Stimulated activated CD8-positive, alpha-beta memory T cell treated with anti-CD3 and anti-CD28 coated beads, Interleukin-7, amount 100 ng/mL, for 24 hours (primary cell): ENCODE measurements at regions not wholly inside any gene's neighbourhood (a gene's known extent, or its start where the extent isn't known, plus 50 kb on each side); places are given as distances from the start of the nearest gene placed in this dataset.

Source experiments
- DNase-seq: peaks from one replicate; pipeline ENCODE4 v3.0.0-alpha.2; 2020; ENCODE audit warnings: low read depth

DNA sequence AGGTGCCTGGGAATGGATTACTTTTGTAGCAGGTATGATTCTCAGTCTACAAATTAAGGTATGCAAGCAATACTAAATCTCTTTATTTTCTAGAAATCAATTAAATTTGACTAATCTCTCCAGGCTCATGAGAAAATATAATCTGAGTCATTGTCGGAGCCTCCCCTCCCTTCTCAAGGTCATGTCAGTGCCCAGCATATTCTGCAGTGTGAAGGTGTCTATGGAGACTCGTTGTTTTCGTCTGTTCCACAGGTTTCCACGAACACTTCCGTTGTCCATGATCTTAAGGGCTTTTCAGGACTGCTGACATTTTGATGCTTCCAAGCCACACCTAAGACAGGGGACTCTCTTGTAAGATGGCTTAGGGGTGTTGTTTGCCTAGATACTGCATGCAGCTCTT, 56.6 kb upstream of the SCOC start:
- no peak for DNase-seq

DNA sequence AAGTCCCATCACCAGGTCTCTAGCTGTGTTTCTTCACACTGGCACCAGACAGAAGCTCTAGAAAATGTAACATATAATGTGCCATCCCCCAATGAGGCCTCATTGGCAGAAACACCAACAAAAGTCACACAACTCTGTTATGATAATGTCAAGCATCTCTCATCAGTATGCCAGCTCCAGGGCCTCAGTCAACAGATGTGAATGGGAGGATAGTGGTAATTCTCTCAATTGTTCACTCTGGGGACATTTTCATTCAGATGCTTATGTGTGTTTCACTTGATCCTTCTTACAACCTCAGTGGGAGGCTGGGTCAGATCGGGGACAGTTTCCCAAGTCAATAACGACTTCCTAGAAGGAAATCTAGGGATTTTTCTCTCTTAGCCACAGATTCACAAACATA, 57.5 kb upstream of the SCOC start:
- no peak for DNase-seq

DNA sequence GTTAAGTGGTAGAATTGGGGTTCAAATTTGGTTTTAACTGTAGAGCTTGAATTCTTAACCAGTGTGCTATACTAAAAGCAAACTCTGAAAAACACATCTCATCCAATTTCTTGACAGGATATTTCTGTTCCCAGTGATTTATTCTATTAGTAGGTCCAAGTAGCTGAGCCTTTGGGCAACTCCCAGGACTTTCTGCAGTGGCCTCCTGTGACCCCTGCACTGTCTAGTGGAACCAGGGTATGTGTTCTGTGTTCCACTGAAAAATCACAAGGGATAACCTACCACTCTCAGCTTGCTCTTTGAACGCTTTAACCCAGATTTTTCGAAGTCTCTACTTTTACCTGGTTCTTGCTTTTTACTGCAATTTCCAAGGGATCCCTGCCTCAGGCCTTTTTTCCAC, 58.0 kb upstream of the SCOC start:
- no peak for DNase-seq

DNA sequence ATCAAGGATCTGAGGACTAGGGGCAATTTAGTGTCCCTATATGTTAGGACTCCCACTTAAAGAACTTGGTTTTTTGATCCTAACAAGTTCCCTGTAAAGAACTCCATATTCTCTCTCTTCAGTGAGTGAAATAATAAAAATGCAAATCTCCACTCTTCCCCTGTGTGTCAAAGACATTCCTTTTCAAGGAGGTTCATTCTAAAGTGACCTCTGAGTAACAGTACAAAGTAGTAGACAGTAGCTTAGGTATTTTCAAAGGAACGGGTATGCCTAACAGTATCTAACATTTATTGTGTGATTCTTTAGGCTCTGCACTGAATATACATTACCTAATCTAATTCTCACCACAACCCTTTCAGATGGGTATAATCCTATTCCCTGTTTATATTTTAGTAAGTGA, 58.4 kb upstream of the SCOC start:
- DNase-seq: no peak

DNA sequence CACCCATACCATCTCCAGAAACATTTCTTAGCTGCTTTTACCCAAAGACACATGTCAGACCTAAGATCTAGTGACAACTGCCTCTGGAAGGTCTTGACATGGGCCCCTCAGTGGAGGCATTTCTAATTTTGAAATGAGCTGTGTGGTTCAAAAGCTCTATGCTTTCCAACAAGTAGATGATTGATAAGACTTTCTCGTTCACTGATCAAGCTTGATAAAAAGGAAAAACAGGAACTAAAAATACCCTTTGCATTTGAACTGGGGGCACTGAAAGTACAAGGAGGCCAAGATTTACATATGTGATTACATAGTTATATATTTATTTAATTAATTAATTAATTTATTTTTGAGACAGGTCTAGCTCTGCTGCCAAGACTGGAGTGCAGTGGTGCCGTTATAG, 61.3 kb upstream of the SCOC start:
- no peak for DNase-seq

DNA sequence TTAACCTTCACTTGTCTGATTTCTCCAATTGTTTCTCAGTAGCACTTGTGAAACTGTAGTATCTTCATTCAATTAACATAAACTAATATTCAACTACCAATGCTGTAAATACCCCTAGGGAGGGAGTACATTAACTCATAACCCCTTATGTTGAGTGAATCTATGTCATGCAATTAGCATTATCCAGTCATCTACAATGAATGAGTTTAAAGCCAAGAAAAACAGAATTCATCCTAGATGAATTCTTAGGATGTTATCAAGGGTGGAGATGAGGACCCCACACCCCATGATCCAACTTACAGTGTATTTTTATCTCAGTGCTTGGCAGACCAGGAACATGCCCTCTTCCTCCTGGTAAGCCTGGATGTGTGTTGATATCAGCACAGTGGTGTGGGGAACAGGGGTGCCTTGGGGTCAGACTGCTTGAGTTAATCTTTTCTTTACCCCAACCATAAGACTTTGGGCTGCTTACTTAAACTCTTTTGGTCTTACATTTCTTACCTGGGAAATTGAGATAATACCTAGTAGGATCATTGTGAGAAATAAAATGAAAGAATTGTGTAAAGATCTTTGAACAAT, 62.1 kb upstream of the SCOC start:
- DNase-seq: no peak

DNA sequence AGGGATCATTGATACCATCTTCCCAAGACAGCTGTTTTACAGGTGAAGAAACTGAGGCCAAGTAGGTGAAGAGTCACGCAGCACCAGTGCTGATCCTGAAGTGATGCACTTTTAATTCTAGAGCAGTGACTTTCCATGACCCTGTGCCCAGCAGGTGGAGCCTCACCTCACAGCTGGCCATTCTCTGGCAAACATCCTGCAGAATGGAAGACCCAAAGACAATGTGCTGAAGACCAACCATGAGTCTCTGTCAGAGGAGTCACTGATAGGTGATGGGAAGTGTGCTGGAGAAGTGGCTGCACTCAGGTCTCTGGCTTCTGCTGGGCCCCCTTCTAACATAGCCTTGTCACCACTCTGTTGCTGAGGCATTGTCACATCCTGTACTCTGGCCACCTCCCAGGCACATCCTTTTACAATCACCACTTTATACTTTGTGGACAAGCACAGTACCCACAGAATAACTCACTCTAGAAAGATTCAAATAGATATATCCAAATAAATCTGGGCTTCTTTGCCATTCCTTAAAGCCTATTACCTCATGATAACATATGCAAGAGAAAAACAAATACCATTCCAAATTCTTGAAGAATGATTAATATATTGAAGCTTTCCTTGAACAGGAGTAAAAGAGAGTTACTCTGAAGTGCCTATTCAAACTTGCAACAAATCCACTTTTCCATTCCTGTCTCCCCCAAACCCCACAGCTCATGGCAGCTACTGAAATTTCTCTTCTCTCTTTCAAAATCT, 64.1 kb upstream of the SCOC start:
- no peak for DNase-seq

DNA sequence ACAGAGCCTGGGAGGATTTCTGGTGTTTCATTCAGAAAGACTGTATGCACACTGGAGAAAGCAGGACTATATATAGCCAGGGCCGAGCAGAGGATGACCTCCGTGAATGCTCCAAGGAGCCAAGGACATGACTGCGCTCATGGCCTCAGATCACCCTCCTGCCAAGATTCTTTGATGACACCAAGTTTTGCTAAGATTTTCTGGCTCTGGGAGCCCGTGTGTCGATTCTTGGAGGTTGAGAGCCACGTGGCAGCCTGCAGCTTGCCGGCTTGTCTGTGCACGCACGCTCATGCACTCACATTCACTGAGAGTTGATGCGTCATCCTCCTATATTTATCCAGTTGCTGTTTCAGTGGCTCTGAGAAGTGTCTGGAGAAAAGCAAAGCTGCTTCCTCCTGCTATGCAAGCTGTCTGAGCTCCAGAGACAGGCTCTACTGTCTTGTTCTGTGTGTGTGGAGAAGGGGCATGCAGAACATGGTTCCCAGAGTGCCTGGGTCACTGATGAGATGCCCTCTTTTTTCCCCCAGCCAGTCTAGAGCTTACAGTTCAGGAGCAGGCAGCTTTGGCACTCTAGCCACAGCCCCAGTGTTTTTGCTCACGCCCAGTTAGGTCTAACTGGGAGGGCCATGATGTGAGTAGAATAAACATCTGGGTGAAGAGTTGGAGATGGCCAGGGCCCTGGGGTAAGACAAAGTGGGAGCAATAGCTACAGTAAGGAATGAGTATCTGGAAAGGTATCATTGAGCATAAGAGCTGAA, 64.9 kb upstream of the SCOC start:
- DNase-seq: no peak

DNA sequence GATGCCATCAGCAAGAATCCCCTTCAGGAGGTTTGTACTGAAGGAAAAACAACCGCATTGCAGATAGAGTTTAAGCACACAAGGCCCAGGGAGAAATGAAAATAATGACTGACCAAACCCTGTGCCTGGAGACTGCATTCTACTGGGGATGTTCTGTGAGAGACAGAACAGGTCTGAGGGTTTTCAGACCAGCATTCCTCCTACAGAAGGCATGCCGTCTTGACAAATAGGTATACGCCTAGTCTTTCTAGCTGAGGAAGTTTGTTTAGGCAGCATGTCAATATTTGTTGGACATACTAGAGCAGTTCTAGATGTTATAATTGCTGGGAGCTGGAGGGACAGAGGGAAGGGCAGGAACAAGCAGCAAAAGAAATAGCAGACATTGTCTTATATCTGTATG, 68.4 kb upstream of the SCOC start:
- DNase-seq: no peak

DNA sequence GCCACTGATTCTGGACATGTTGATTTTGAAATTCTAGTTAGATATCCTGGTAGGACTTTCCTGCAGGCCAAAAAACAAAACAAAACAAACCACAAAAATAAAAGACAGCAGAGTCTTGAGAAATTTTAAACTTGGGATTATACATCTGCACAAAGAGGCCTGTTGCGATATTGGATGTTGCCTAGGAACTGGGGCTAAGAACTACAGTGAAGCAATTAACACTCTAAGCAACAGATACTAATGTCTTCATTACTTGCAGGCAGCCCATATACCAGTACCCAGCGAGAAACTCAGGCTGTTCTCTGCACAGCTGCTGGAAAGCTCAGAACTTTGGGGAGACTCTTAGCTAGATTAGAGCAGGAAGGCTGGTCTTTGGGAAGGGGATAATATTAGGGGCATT, 69.1 kb upstream of the SCOC start:
- no peak for DNase-seq

DNA sequence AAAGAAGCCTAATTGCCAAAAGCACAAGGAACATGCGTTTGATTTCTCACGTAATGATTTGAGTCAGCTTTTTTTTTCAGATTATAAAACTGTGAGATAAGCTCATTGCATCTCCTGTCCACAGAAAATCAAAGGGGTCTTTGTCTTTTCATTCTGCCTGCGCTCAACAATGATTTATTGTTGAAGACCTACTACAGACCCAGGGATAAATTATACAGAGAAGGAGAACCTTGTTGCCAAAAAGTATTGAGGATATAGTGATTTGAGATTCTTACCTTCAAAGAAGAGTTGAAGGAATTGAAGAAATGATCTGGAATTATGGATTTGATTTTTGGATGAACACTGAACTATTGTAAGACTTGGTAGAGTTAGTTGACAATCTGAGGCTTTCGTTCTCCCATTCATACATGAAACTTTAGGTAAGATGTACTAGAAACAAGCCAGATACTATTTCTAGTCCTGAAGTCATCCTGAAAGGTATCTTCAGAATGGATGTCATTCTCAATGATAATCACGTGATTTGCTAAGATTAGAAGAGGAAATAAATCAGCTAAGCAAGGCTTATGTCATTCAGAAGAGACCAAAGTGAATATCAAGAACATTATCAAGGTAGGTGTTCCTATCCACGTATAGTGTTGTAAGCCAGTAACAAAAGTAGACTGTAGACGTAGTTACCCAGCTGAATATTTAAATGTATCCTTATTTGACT, 71.1 kb upstream of the SCOC start:
- DNase-seq: no peak

DNA sequence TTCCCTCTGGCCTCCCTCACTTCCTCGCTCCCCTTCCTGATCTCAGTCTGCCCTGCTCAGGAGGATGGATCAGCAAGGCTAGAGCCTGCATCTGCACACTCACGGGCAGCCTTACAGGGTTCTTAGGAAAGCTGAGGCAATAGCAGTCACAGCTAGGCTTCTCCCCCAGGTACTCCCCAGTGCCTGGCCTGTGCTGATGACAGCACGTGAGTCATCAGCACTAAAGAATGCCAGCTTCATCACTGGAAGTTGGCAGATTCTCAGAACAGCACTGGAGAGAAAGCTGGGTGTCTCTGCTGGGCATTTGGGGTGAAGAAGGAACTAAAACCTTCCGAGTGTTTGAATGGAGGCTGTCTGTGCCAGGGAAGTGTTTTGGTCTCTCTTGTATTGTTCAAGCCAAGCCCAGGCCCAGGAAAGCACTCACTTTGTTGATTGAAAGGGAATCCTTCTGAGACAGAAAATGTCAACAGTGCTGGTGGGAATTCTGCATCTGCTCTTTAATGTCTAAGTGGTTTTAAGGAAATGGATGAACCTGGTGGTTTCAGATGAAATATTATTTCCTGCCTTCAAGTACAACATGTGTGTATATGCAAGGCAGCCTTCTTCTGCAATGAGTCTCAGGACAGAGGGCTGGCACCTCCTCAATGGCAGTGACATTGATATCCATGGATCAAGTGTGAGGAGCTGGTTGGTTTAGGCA, 73.0 kb upstream of the SCOC start:
- no peak for DNase-seq

DNA sequence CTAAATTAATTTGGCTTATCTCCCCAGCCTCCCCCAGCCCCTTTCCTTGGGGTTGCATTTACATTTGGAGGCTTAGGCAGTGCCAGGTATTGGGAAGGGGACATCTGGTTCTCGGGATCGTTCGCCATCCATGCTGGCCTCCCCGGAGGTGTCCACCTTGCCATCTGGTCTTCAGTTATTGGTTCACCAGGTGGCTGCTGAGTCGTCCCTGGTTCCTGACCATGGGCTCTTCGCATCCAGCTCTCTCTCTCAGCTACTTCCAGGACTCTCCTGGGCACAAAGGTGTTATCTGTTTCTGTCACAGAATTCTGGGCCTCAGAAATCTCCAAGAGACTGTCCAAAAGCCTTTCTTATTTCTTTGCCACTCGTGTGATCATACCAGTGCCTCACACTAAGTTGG, 75.4 kb upstream of the SCOC start:
- DNase-seq: no peak

DNA sequence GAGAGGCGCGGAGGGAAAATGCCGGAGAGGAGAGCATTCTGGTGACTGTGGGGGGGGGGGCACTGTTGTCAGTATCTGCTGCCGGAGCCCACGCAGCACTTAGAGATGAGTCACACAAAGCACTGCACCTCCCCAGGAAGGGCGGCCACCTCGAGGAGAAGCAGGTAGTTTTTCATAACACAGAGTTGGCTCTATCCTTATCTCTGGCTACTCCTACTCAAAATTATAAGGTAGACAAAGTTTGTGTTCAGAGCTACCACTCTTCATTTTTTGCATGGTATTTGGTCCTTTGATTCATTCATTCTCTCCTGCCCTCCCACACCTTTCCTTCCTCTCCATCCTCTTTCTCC, 76.2 kb upstream of the SCOC start:
- no peak for DNase-seq

DNA sequence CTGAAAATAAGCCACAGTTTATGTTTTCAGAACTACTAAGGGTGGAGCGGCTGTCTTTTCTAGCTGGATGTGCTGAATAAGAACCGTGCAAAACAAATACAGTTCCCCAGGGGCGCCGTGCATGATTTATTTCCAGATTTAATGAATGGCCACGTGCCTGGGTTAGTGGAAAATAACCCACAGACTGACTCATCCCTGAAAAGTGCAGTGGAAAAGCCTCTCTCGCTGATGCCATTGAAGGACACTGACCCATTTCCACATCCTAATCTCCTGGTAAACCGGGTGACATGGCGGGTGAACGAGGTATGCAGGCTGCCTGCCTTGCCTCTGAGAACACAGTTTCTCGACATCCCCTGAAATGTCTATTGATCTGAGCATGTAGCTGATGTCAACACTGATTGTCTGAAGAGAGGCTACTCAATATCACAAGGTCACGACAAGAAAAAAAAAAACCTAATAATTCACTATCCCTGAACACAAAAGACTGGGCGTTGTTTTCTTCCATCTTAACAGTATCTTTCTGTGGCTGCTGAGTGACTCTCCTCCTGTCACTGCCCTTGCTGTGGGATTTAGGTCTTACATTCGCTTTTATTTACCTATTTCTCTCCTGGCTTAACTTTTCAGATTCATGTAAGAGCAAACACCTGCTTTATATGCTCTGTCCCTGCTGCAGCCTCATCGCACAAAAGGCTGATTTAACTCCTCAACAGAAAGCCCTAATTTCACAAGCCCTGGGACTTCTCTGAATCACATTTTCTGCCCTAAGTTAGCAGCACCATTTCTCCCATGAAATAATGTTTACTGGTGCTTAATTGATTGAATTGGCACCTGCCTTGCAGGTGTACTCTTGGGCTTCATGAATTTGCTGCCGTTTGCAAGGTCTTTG, 76.9 kb upstream of the SCOC start:
- no peak for DNase-seq

DNA sequence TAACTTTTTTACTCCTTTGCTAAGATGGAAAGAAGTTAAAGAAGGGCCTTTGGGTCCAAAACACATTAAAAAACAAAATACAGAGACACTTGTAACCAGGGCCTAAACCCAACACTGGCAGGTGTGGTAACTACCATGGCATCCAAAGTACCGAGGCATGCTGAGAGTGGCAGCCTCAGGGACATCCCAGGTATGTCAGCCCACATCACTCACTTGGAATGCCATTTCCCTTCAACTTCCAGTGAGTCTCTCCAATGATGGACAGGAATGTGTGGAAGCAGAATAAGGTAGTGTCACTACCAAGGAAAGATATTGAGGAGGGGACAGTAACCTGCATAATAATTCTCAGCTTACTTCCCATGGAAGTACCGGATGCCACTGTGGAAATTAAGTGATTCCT, 79.5 kb upstream of the SCOC start:
- DNase-seq: no peak

DNA sequence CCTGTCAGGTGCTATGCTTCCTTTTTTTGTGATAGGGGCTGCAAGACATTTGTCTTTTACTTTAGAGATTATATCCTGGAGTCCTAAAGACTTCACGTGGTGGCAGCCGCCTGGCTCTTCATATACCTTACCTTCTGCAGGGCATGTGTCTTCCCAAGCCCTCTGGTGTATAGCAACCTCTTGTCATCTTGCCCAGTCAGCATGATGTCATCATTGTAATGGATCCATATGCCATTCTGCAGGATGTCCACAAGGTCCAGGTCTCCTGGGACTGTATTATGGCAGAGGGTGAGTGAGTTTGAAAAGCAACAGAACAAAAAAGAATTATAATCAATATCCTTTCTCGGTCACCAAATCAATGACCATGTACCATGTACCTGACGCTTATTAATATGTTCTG, 82.2 kb upstream of the SCOC start:
- DNase-seq: no peak

DNA sequence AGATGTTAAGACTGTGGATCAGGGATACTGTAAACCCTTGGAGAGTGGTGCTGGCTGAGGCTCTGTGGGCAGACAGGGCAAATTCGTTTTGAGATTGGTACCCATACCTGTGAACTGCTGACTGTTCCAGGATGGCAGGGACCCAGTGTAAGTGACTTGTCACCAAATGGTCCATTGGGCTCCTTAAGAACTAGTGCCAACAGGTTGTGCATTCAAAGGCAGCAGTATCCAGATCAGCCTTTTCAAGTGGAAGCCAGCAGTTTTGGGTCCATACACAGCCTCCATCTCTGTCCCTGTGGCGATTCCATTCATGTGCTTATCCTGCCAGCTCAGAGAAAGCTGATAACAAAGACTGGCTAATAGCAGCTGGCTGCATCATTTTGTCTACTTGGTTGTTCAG, 84.0 kb upstream of the SCOC start:
- no peak for DNase-seq

DNA sequence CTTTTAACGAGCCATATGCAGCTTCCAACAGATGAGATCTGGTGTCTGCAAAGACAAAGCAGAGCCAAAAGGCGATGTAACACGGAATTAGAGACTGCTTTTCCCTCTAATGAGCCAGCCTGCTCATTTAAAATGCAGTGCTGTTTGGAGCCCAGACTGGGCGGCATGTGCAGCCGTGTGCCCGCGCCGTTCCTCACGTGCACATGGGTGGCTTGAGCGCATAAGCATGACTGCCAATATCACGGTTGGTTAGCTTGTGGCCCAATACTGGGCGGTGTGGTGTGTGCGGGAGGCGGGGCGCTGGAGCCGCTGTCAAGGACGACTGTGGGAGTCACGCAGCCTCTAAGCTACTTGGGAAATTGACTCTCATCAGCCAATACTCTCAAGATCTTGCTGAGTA, 87.0 kb upstream of the SCOC start:
- no peak for DNase-seq

DNA sequence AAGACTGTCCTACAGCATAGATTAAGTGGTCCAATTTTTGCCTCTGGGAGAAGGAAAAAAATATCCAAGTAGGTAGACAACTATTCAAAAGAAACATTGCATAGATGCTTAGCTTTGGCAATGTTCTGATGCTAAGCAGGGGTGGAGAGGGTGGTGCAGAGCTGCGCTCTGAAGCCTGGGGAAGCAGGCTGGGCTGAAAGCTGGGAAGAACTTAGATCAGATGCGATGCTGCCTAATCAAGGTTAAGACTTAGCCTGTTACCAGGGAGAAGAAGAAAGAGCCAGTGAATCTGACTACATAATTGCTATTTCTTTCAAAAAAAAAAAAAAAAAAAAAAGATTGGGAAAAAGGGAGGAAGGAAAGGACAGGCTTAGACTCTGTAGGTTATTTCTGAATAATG, 89.0 kb upstream of the SCOC start:
- DNase-seq: no peak

DNA sequence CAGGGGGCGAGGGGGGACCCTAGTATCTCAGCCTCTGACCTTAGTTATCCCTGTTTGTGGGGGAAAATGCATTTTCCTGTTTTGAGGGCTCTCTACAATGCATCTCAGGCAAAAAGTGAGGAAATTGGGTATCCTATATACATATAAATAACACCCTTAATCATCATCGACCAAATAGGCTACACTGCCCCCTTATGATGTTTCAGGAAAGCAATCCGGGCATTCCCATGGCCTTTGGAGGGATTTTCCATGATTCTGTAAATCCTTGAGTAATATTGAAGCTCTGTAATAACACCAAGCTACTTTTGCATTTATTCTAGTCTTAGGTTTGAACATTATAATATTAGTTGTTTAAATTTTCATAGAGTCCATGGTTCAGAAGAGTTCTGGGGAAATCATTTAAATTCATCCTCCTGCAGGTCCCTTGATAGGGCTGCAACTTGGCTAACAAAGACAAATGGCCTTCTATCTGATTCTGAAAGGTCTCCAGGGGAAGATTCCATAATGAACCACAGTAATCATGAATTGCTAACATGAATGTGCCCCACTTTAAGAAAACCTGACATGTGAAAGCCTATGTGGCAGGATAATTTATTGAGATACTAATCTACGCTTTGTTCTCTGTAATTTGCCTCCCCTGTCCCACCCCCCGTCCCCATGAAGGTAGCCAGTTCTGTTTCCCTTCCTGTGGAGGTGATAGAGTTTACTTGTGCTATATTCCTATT, 91.5 kb upstream of the SCOC start:
- DNase-seq: no peak
